ENCODE measurements at regions not wholly inside any gene's neighbourhood (a gene's known extent, or its start where the extent isn't known, plus 50 kb on each side); places are given as distances from the start of the nearest gene placed in this dataset.

GRCh38 chr21:28239340-28239739 lies 753.3 kb downstream of the LTN1 start:
- H3K36me3 ChIP-seq (ENCODE audit: control insufficient read depth, insufficient read depth, low read length): no peaks in the 10 kb centered on the region
- H3K4me3 ChIP-seq (ENCODE audit: insufficient read depth, low read depth, low read length, poor library complexity, severe bottlenecking): no peak overlapping the region
- no peak overlapping the region for H3K27ac ChIP-seq (ENCODE audit: insufficient read depth, low read length, poor library complexity, severe bottlenecking)
- no peaks in the 10 kb centered on the region for H3K27me3 ChIP-seq (replicated peaks; ENCODE audit: control insufficient read depth, insufficient read depth, low read length, poor library complexity, severe bottlenecking)
- no peaks in the 10 kb centered on the region for H3K4me1 ChIP-seq (ENCODE audit: control insufficient read depth, insufficient read depth, low read length, poor library complexity, severe bottlenecking)
- no peaks in the 10 kb centered on the region for H3K9me3 ChIP-seq (ENCODE audit: control insufficient read depth, low read length)
- no peak for DNase-seq

GRCh38 chr21:28237661-28238060 lies 755.0 kb downstream of the LTN1 start:
- Histone ChIP-seq H3K36me3 (ENCODE audit: control insufficient read depth, insufficient read depth, low read length) (no peaks in the 10 kb centered on the region), H3K27me3 (replicated peaks; ENCODE audit: control insufficient read depth, insufficient read depth, low read length, poor library complexity, severe bottlenecking) (no peaks in the 10 kb centered on the region), H3K4me3 (ENCODE audit: insufficient read depth, low read depth, low read length, poor library complexity, severe bottlenecking) (no peak overlapping the region), H3K27ac (ENCODE audit: insufficient read depth, low read length, poor library complexity, severe bottlenecking) (no peak overlapping the region), H3K9me3 (ENCODE audit: control insufficient read depth, low read length) (no peaks in the 10 kb centered on the region), H3K4me1 (ENCODE audit: control insufficient read depth, insufficient read depth, low read length, poor library complexity, severe bottlenecking) (no peaks in the 10 kb centered on the region)
- DNase-seq: no peak

GRCh38 chr21:28235169-28235895 lies 757.3 kb downstream of the LTN1 start:
- Histone ChIP-seq H3K4me3 (ENCODE audit: insufficient read depth, low read depth, low read length, poor library complexity, severe bottlenecking) (no peak overlapping the region), H3K4me1 (ENCODE audit: control insufficient read depth, insufficient read depth, low read length, poor library complexity, severe bottlenecking) (no peaks in the 10 kb centered on the region), H3K27ac (ENCODE audit: insufficient read depth, low read length, poor library complexity, severe bottlenecking) (no peak overlapping the region), H3K36me3 (ENCODE audit: control insufficient read depth, insufficient read depth, low read length) (no peaks in the 10 kb centered on the region), H3K9me3 (ENCODE audit: control insufficient read depth, low read length) (no peaks in the 10 kb centered on the region), H3K27me3 (replicated peaks; ENCODE audit: control insufficient read depth, insufficient read depth, low read length, poor library complexity, severe bottlenecking) (no peaks in the 10 kb centered on the region)
- DNase-seq: no peak

- Histone ChIP-seq H3K27ac (ENCODE audit: insufficient read depth, low read length, poor library complexity, severe bottlenecking) (no peak overlapping the region), H3K27me3 (replicated peaks; ENCODE audit: control insufficient read depth, insufficient read depth, low read length, poor library complexity, severe bottlenecking) (no peaks in the 10 kb centered on the region), H3K4me3 (ENCODE audit: insufficient read depth, low read depth, low read length, poor library complexity, severe bottlenecking) (no peak overlapping the region), H3K36me3 (ENCODE audit: control insufficient read depth, insufficient read depth, low read length) (no peaks in the 10 kb centered on the region), H3K4me1 (ENCODE audit: control insufficient read depth, insufficient read depth, low read length, poor library complexity, severe bottlenecking) (no peaks in the 10 kb centered on the region), H3K9me3 (ENCODE audit: control insufficient read depth, low read length) (no peaks in the 10 kb centered on the region)
- DNase-seq: no peak
Measured at GRCh38 chr21:28234326-28234725, 758.4 kb downstream of the LTN1 start.

- H3K27ac ChIP-seq (ENCODE audit: insufficient read depth, low read length, poor library complexity, severe bottlenecking): no peak overlapping the region
- H3K27me3 ChIP-seq (replicated peaks; ENCODE audit: control insufficient read depth, insufficient read depth, low read length, poor library complexity, severe bottlenecking): no peaks in the 10 kb centered on the region
- H3K36me3 ChIP-seq (ENCODE audit: control insufficient read depth, insufficient read depth, low read length): no peaks in the 10 kb centered on the region
- H3K4me3 ChIP-seq (ENCODE audit: insufficient read depth, low read depth, low read length, poor library complexity, severe bottlenecking): no peak overlapping the region
- H3K9me3 ChIP-seq (ENCODE audit: control insufficient read depth, low read length): no peaks in the 10 kb centered on the region
- no peak for DNase-seq
- no peaks in the 10 kb centered on the region for H3K4me1 ChIP-seq (ENCODE audit: control insufficient read depth, insufficient read depth, low read length, poor library complexity, severe bottlenecking)
Measured at GRCh38 chr21:28233536-28234220, 759.0 kb downstream of the LTN1 start.

- Histone ChIP-seq H3K4me1 (ENCODE audit: control insufficient read depth, insufficient read depth, low read length, poor library complexity, severe bottlenecking) (no peaks in the 10 kb centered on the region), H3K27me3 (replicated peaks; ENCODE audit: control insufficient read depth, insufficient read depth, low read length, poor library complexity, severe bottlenecking) (no peaks in the 10 kb centered on the region), H3K36me3 (ENCODE audit: control insufficient read depth, insufficient read depth, low read length) (no peaks in the 10 kb centered on the region), H3K4me3 (ENCODE audit: insufficient read depth, low read depth, low read length, poor library complexity, severe bottlenecking) (no peak overlapping the region), H3K27ac (ENCODE audit: insufficient read depth, low read length, poor library complexity, severe bottlenecking) (no peak overlapping the region), H3K9me3 (ENCODE audit: control insufficient read depth, low read length) (no peaks in the 10 kb centered on the region)
- DNase-seq: no peak
Measured at GRCh38 chr21:28230559-28230958, 762.1 kb downstream of the LTN1 start.

- DNase-seq: no peak
- no peaks in the 10 kb centered on the region for H3K4me1 ChIP-seq (ENCODE audit: control insufficient read depth, insufficient read depth, low read length, poor library complexity, severe bottlenecking)
- H3K9me3 ChIP-seq (ENCODE audit: control insufficient read depth, low read length): no peaks in the 10 kb centered on the region
- H3K4me3 ChIP-seq (ENCODE audit: insufficient read depth, low read depth, low read length, poor library complexity, severe bottlenecking): no peak overlapping the region
- H3K36me3 ChIP-seq (ENCODE audit: control insufficient read depth, insufficient read depth, low read length): no peaks in the 10 kb centered on the region
- no peaks in the 10 kb centered on the region for H3K27me3 ChIP-seq (replicated peaks; ENCODE audit: control insufficient read depth, insufficient read depth, low read length, poor library complexity, severe bottlenecking)
- no peak overlapping the region for H3K27ac ChIP-seq (ENCODE audit: insufficient read depth, low read length, poor library complexity, severe bottlenecking)
Measured at GRCh38 chr21:28229814-28230213, 762.9 kb downstream of the LTN1 start.

GRCh38 chr21:28228636-28228995 lies 764.1 kb downstream of the LTN1 start:
- no peaks in the 10 kb centered on the region for H3K9me3 ChIP-seq (ENCODE audit: control insufficient read depth, low read length)
- DNase-seq: no peak
- H3K4me1 ChIP-seq (ENCODE audit: control insufficient read depth, insufficient read depth, low read length, poor library complexity, severe bottlenecking): no peaks in the 10 kb centered on the region
- H3K36me3 ChIP-seq (ENCODE audit: control insufficient read depth, insufficient read depth, low read length): no peaks in the 10 kb centered on the region
- no peak overlapping the region for H3K27ac ChIP-seq (ENCODE audit: insufficient read depth, low read length, poor library complexity, severe bottlenecking)
- no peaks in the 10 kb centered on the region for H3K27me3 ChIP-seq (replicated peaks; ENCODE audit: control insufficient read depth, insufficient read depth, low read length, poor library complexity, severe bottlenecking)
- H3K4me3 ChIP-seq (ENCODE audit: insufficient read depth, low read depth, low read length, poor library complexity, severe bottlenecking): no peak overlapping the region

GRCh38 chr21:28227881-28228635 lies 764.6 kb downstream of the LTN1 start:
- Histone ChIP-seq H3K27ac (ENCODE audit: insufficient read depth, low read length, poor library complexity, severe bottlenecking) (no peak overlapping the region), H3K27me3 (replicated peaks; ENCODE audit: control insufficient read depth, insufficient read depth, low read length, poor library complexity, severe bottlenecking) (no peaks in the 10 kb centered on the region), H3K4me3 (ENCODE audit: insufficient read depth, low read depth, low read length, poor library complexity, severe bottlenecking) (no peak overlapping the region), H3K4me1 (ENCODE audit: control insufficient read depth, insufficient read depth, low read length, poor library complexity, severe bottlenecking) (no peaks in the 10 kb centered on the region), H3K9me3 (ENCODE audit: control insufficient read depth, low read length) (no peaks in the 10 kb centered on the region), H3K36me3 (ENCODE audit: control insufficient read depth, insufficient read depth, low read length) (no peaks in the 10 kb centered on the region)
- DNase-seq: no peak

- Histone ChIP-seq H3K27me3 (replicated peaks; ENCODE audit: control insufficient read depth, insufficient read depth, low read length, poor library complexity, severe bottlenecking) (no peaks in the 10 kb centered on the region), H3K4me3 (ENCODE audit: insufficient read depth, low read depth, low read length, poor library complexity, severe bottlenecking) (no peak overlapping the region), H3K27ac (ENCODE audit: insufficient read depth, low read length, poor library complexity, severe bottlenecking) (no peak overlapping the region), H3K36me3 (ENCODE audit: control insufficient read depth, insufficient read depth, low read length) (no peaks in the 10 kb centered on the region), H3K9me3 (ENCODE audit: control insufficient read depth, low read length) (no peaks in the 10 kb centered on the region), H3K4me1 (ENCODE audit: control insufficient read depth, insufficient read depth, low read length, poor library complexity, severe bottlenecking) (no peaks in the 10 kb centered on the region)
- no peak for DNase-seq
Measured at GRCh38 chr21:28226563-28226962, 766.1 kb downstream of the LTN1 start.

Data from effector memory CD4-positive, alpha-beta T cell (primary cell).